ENCODE measurements at regions not wholly inside any gene's neighbourhood (a gene's known extent, or its start where the extent isn't known, plus 50 kb on each side); places are given as distances from the start of the nearest gene placed in this dataset.

DNA sequence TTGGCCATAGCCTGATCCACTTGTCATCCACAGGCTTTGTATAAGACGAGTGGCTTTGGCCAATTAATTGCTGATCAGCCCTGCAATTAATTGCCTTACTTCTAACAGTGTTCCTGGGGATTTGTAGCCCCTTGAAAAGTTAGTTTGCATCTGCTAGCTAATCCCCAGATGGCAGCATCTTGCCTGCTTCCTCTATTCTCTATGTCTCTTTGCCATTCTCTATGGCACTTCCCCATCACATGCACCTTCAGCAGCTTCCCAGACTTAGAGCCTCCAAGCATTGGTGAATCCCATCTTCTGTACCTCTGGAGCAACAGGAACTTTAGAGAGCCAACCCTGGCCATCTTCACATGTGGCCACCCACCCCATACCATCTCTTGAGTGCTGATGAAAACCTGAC is 197.0 kb upstream of the DMAC1 start:
- 89 to 91% methylated on average over 1 of the region's 1 CpG for whole genome bisulfite sequencing, 2 experiments (ENCODE audit: insufficient coverage in 2 of 2)
- no peaks in the 10 kb centered on the region for H3K36me3 ChIP-seq (ENCODE audit: control insufficient read depth, insufficient read depth, low read length)
- H3K4me3 ChIP-seq (ENCODE audit: extremely low read depth, insufficient read depth, low read length, poor library complexity, severe bottlenecking), result no peak overlapping the region

DNA sequence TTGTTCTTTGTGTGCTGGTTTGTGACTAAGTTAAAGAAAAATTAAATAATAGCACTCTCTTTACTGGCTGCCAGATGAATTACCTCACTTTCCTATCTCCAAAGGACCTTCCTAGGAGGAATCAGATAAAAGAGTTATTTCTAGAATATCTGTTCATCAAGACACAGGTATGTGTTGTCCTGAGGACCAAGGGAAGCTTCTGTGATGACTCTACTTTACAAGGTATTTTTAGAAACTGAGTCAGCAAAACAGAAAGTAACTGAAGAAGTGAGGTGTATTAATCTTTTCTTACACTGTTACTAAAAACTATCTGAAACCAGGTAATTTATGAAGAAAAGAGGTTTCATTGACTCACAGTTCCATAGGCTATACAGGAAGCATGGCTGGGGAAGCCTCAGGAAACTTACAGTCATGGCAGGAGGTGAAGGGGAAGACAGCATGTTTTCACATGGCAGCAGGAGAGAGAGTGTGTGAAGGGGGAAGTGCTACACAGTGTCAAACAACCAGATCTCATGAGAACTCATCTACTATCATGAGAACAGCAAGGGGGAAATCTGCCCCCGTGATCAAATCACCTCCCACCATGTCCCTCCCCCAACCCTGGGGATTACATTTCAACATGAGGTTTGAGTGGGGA is 189.2 kb upstream of the DMAC1 start:
- H3K4me1 ChIP-seq (ENCODE audit: control insufficient read depth, insufficient read depth, low read length, poor library complexity, severe bottlenecking), result no peaks in the 10 kb centered on the region
- no peaks in the 10 kb centered on the region for H3K36me3 ChIP-seq (ENCODE audit: control insufficient read depth, insufficient read depth, low read length)
- no peaks in the 10 kb centered on the region for H3K9me3 ChIP-seq (ENCODE audit: control insufficient read depth, low read length)
- no CpG with 5 or more reads among the region's 1 CpG for WGBS, 2 experiments (ENCODE audit: insufficient coverage in 2 of 2)
- H3K4me3 ChIP-seq (ENCODE audit: extremely low read depth, insufficient read depth, low read length, poor library complexity, severe bottlenecking), result no peak overlapping the region
- no peak overlapping the region for H3K27ac ChIP-seq (ENCODE audit: low read depth, low read length, severe bottlenecking)

More for the DNA sequence above, 197.0 kb upstream of the DMAC1 start:
- Histone ChIP-seq H3K27ac (ENCODE audit: low read depth, low read length, severe bottlenecking) (no peak overlapping the region), H3K9me3 (ENCODE audit: control insufficient read depth, low read length) (no peaks in the 10 kb centered on the region), H3K4me1 (ENCODE audit: control insufficient read depth, insufficient read depth, low read length, poor library complexity, severe bottlenecking) (no peaks in the 10 kb centered on the region)

DNA sequence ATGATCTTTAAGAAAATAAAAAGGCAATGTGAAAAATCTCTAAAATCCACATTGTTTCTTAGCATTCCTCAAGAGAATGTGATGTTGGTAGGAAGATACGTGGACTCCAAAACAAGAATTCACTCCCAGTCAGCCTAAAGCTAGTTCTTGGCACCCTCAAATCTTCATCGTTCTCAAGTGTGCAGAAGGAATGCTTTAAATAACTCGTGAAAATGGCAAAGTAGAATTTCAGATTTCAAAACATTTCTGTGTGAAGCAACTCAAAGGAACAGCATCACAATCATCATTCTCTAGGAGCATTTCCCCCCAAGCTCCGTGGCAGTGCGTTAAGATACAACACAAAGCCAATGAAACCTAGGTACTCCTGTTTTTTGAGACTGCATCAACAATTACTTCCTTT is 185.1 kb upstream of the DMAC1 start:
- Histone ChIP-seq H3K27ac (ENCODE audit: low read depth, low read length, severe bottlenecking) (no peak overlapping the region), H3K4me1 (ENCODE audit: control insufficient read depth, insufficient read depth, low read length, poor library complexity, severe bottlenecking) (no peaks in the 10 kb centered on the region), H3K4me3 (ENCODE audit: extremely low read depth, insufficient read depth, low read length, poor library complexity, severe bottlenecking) (no peak overlapping the region), H3K36me3 (ENCODE audit: control insufficient read depth, insufficient read depth, low read length) (no peaks in the 10 kb centered on the region), H3K9me3 (ENCODE audit: control insufficient read depth, low read length) (no peaks in the 10 kb centered on the region)
- 95 to 100% methylated on average over 3 to 4 of the region's 5 CpGs for WGBS, 2 experiments (ENCODE audit: insufficient coverage in 2 of 2)

- no CpG with 5 or more reads among the region's 2 CpGs for WGBS, 2 experiments (ENCODE audit: insufficient coverage in 2 of 2)
- H3K27ac ChIP-seq (ENCODE audit: low read depth, low read length, severe bottlenecking), result no peak overlapping the region
Measured at GRCh38 chr9:7984203-7984602, 184.6 kb upstream of the DMAC1 start.

DNA sequence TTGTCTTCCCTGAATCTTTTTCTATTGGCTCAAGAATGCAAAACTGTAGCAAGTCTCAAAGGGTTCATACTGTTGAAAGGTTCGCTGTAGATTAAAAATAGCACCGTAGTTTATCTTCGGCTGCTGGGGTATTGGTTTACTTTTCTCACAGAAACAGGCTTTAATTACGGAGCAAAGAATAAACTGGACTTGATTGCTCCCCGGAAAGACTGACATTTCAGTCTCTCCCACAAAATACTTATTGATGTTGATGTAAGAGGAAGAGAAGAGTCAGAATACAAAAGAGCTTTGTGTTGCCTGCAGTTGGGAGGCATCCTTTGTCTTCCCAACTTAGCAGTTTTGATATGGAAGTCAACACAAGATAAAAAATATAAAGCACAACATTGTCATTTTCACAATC is 183.9 kb upstream of the DMAC1 start:
- Histone ChIP-seq H3K4me3 (ENCODE audit: extremely low read depth, insufficient read depth, low read length, poor library complexity, severe bottlenecking) (no peak overlapping the region), H3K9me3 (ENCODE audit: control insufficient read depth, low read length) (no peaks in the 10 kb centered on the region), H3K36me3 (ENCODE audit: control insufficient read depth, insufficient read depth, low read length) (no peaks in the 10 kb centered on the region), H3K4me1 (ENCODE audit: control insufficient read depth, insufficient read depth, low read length, poor library complexity, severe bottlenecking) (no peaks in the 10 kb centered on the region), H3K27ac (ENCODE audit: low read depth, low read length, severe bottlenecking) (peak overlapping the region; percentile 55)
- 74 to 76% methylated on average over 3 to 4 of the region's 5 CpGs for WGBS, 2 experiments (ENCODE audit: insufficient coverage in 2 of 2)

More at GRCh38 chr9:7984203-7984602, 184.6 kb upstream of the DMAC1 start:
- Histone ChIP-seq H3K9me3 (ENCODE audit: control insufficient read depth, low read length) (no peaks in the 10 kb centered on the region), H3K4me3 (ENCODE audit: extremely low read depth, insufficient read depth, low read length, poor library complexity, severe bottlenecking) (no peak overlapping the region), H3K36me3 (ENCODE audit: control insufficient read depth, insufficient read depth, low read length) (no peaks in the 10 kb centered on the region), H3K4me1 (ENCODE audit: control insufficient read depth, insufficient read depth, low read length, poor library complexity, severe bottlenecking) (no peaks in the 10 kb centered on the region)

GRCh38 chr9:7982907-7983306 is 183.3 kb upstream of the DMAC1 start:
- 95 to 100% methylated on average over 2 to 4 of the region's 4 CpGs for WGBS, 2 experiments (ENCODE audit: insufficient coverage in 2 of 2)
- Histone ChIP-seq H3K27ac (ENCODE audit: low read depth, low read length, severe bottlenecking) (peak overlapping the region; percentile 55), H3K4me1 (ENCODE audit: control insufficient read depth, insufficient read depth, low read length, poor library complexity, severe bottlenecking) (no peaks in the 10 kb centered on the region), H3K4me3 (ENCODE audit: extremely low read depth, insufficient read depth, low read length, poor library complexity, severe bottlenecking) (no peak overlapping the region), H3K36me3 (ENCODE audit: control insufficient read depth, insufficient read depth, low read length) (no peaks in the 10 kb centered on the region), H3K9me3 (ENCODE audit: control insufficient read depth, low read length) (no peaks in the 10 kb centered on the region)

DNA sequence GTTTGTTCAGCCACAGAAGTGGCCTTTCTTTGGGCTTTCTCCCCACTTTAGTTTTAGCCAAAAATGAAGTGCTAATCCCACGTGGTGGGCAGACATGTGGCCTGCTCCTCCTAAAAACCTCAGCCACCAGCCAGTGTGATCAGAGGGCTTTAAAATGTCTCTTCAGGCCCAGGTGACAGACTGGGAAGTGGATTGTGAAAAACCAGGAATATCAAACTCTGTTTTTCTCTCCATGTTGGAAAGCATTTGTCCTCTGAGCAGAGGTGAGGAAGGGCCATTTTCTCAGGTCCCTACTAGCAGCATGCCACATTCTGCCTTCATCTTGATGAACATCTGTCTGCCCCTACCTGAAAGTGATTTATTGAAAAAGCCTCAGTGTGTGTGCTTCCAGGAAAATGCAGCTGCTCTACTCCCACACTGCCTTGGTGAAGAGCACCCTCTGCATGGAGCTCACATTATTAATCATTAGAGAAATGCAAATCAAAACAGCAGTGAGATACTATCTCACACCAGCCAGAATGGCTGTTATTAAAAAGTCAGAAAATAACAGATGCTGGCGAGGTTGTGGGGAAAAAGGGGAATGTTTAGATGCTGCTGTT is 181.2 kb upstream of the DMAC1 start:
- no peak overlapping the region for H3K4me3 ChIP-seq (ENCODE audit: extremely low read depth, insufficient read depth, low read length, poor library complexity, severe bottlenecking)
- no peaks in the 10 kb centered on the region for H3K4me1 ChIP-seq (ENCODE audit: control insufficient read depth, insufficient read depth, low read length, poor library complexity, severe bottlenecking)
- no peaks in the 10 kb centered on the region for H3K9me3 ChIP-seq (ENCODE audit: control insufficient read depth, low read length)
- H3K27ac ChIP-seq (ENCODE audit: low read depth, low read length, severe bottlenecking), result no peak overlapping the region
- 60 to 89% methylated on average over 1 of the region's 2 CpGs for WGBS, 2 experiments (ENCODE audit: insufficient coverage in 2 of 2)
- no peaks in the 10 kb centered on the region for H3K36me3 ChIP-seq (ENCODE audit: control insufficient read depth, insufficient read depth, low read length)

DNA sequence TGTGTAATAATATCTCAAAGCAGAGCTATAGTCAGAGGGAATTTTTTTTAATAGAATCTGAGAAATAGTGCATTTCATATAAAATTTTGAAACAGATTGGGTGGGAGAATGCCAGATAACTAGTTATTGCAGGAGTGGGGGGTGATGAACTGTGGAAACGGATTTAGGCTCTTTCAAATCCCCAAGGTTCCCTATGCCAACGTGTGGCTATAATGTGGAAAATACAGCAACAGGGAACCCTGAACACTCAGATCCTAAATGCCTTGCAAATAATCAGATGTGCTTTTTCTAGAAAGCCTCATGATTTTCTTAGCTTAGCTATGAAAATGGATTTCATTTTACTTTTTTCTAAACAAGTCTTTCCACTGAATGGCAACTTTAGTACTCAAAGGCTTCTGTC is 180.5 kb upstream of the DMAC1 start:
- H3K4me3 ChIP-seq (ENCODE audit: extremely low read depth, insufficient read depth, low read length, poor library complexity, severe bottlenecking), result no peak overlapping the region
- H3K4me1 ChIP-seq (ENCODE audit: control insufficient read depth, insufficient read depth, low read length, poor library complexity, severe bottlenecking), result no peaks in the 10 kb centered on the region
- no peaks in the 10 kb centered on the region for H3K36me3 ChIP-seq (ENCODE audit: control insufficient read depth, insufficient read depth, low read length)
- H3K27ac ChIP-seq (ENCODE audit: low read depth, low read length, severe bottlenecking), result no peak overlapping the region
- no peaks in the 10 kb centered on the region for H3K9me3 ChIP-seq (ENCODE audit: control insufficient read depth, low read length)
- 100% methylated on average over 1 to 2 of the region's 2 CpGs for WGBS, 2 experiments (ENCODE audit: insufficient coverage in 2 of 2)

DNA sequence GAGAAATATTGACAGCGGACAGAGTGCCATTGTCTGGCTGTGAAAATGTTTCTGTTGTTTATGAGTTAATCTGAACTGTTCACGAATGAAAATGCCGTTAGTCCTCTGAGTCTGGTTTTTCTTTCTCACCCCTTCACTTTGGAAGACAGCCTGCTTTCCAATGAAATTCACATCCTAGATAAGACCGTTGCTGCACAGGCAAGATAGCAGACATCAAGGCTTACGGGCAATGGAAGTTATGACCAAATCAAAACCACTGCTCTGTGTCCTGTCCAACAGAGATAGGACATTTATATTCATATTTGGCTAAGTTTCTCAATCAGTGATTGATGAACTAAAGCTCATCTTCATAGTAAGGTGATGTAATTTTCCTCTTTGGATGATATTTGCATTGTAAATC is 180.0 kb upstream of the DMAC1 start:
- 69 to 80% methylated on average over 1 to 3 of the region's 5 CpGs for WGBS, 2 experiments (ENCODE audit: insufficient coverage in 2 of 2)

DNA sequence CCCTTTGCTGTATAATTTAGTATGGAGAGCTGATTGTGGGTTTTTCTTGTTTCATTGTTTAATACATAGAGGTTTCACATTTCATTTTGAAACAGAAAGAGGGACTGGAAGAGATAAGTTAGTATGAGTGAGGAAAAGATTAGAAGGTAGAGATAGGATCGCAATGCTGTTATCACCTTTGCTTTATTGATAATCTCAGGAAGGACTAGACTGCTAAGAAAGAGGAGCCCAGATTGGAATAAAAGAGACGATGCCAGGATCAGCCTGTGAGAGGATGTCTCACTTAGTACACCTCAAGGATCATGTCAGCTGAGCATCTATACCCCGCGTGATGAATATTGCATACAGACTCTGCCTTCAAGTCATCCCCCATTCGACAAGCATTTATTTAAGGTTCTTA is 178.0 kb upstream of the DMAC1 start:
- 93 to 100% methylated on average over 2 to 4 of the region's 5 CpGs for WGBS, 2 experiments (ENCODE audit: insufficient coverage in 2 of 2)
- Histone ChIP-seq H3K9me3 (ENCODE audit: control insufficient read depth, low read length) (no peaks in the 10 kb centered on the region), H3K36me3 (ENCODE audit: control insufficient read depth, insufficient read depth, low read length) (no peaks in the 10 kb centered on the region), H3K27ac (ENCODE audit: low read depth, low read length, severe bottlenecking) (no peak overlapping the region), H3K4me1 (ENCODE audit: control insufficient read depth, insufficient read depth, low read length, poor library complexity, severe bottlenecking) (no peaks in the 10 kb centered on the region), H3K4me3 (ENCODE audit: extremely low read depth, insufficient read depth, low read length, poor library complexity, severe bottlenecking) (no peak overlapping the region)

More for the DNA sequence above, 180.0 kb upstream of the DMAC1 start:
- Histone ChIP-seq H3K4me3 (ENCODE audit: extremely low read depth, insufficient read depth, low read length, poor library complexity, severe bottlenecking) (no peak overlapping the region), H3K27ac (ENCODE audit: low read depth, low read length, severe bottlenecking) (peak overlapping the region; percentile 16), H3K4me1 (ENCODE audit: control insufficient read depth, insufficient read depth, low read length, poor library complexity, severe bottlenecking) (no peaks in the 10 kb centered on the region), H3K9me3 (ENCODE audit: control insufficient read depth, low read length) (no peaks in the 10 kb centered on the region), H3K36me3 (ENCODE audit: control insufficient read depth, insufficient read depth, low read length) (no peaks in the 10 kb centered on the region)

- H3K4me1 ChIP-seq (ENCODE audit: control insufficient read depth, insufficient read depth, low read length, poor library complexity, severe bottlenecking), result no peaks in the 10 kb centered on the region
- H3K36me3 ChIP-seq (ENCODE audit: control insufficient read depth, insufficient read depth, low read length), result no peaks in the 10 kb centered on the region
- WGBS, 2 experiments (ENCODE audit: insufficient coverage in 2 of 2), result 100% methylated on average over 1 to 2 of the region's 2 CpGs
- H3K4me3 ChIP-seq (ENCODE audit: extremely low read depth, insufficient read depth, low read length, poor library complexity, severe bottlenecking), result no peak overlapping the region
- no peak overlapping the region for H3K27ac ChIP-seq (ENCODE audit: low read depth, low read length, severe bottlenecking)
- no peaks in the 10 kb centered on the region for H3K9me3 ChIP-seq (ENCODE audit: control insufficient read depth, low read length)
Measured at GRCh38 chr9:7976856-7977255, 177.3 kb upstream of the DMAC1 start.

Measured in mesodermal cell (in vitro differentiated cells).